ENCODE measurements at regions not wholly inside any gene's neighbourhood (a gene's known extent, or its start where the extent isn't known, plus 50 kb on each side); places are given as distances from the start of the nearest gene placed in this dataset.

DNA sequence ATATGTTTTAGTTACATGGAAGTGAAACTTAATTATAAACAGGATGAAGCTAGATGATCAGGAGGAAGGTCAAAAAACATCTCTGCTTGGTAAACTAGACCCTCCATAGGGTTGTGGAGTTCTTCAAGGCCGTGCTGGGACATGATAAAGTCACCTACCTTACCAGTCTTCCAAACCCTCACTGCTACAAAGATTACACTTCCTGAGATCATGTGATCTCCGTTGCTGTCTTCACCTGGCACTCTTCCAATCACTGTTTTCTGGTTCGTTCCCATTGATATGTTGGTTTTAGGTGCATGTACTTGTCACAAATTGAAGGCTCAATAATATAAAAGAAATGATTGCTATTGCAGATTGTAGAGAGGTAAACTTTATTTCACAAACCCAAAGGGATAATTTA, 161.5 kb upstream of the MAN1A1 start:
- Histone ChIP-seq H3K9me3 (no peaks in the 10 kb centered on the region), H3K27me3 (no peaks in the 10 kb centered on the region), H3K27ac (no peak overlapping the region), H3K4me1 (no peaks in the 10 kb centered on the region), H3K4me3 (no peak overlapping the region), H3K36me3 (no peaks in the 10 kb centered on the region)
- DNase-seq: no peak
- TF ChIP-seq POLR2A (IDR thresholded peaks at IDR 0.05): no peak
- TF ChIP-seq, protein P1, sequence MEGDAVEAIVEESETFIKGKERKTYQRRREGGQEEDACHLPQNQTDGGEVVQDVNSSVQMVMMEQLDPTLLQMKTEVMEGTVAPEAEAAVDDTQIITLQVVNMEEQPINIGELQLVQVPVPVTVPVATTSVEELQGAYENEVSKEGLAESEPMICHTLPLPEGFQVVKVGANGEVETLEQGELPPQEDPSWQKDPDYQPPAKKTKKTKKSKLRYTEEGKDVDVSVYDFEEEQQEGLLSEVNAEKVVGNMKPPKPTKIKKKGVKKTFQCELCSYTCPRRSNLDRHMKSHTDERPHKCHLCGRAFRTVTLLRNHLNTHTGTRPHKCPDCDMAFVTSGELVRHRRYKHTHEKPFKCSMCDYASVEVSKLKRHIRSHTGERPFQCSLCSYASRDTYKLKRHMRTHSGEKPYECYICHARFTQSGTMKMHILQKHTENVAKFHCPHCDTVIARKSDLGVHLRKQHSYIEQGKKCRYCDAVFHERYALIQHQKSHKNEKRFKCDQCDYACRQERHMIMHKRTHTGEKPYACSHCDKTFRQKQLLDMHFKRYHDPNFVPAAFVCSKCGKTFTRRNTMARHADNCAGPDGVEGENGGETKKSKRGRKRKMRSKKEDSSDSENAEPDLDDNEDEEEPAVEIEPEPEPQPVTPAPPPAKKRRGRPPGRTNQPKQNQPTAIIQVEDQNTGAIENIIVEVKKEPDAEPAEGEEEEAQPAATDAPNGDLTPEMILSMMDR (IDR thresholded peaks at IDR 0.05): no peak

DNA sequence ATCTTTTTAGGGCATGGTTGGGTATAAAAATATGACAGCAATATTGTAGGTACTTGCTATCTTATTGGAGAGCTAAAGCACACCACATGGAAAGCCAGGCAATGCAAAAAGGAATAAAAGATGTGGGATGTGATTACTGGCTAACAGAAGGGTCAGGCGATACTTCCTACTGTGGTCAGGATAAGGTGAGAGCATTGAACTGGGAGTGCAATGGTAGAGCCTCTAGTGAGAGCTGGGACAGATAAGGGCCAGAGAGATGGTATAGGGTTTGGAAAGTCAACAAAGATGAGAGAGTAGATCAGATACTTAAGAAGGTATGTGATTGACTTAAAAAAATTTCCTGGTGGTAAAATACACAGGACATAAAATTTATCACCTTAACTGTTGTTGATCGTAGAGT, 160.7 kb upstream of the MAN1A1 start:
- Histone ChIP-seq H3K27me3 (no peaks in the 10 kb centered on the region), H3K4me3 (no peak overlapping the region), H3K4me1 (no peaks in the 10 kb centered on the region), H3K36me3 (no peaks in the 10 kb centered on the region), H3K9me3 (no peaks in the 10 kb centered on the region), H3K27ac (no peak overlapping the region)
- TF ChIP-seq POLR2A (IDR thresholded peaks at IDR 0.05): no peak
- TF ChIP-seq, protein P1 (IDR thresholded peaks at IDR 0.05): no peak
- no peak for DNase-seq

DNA sequence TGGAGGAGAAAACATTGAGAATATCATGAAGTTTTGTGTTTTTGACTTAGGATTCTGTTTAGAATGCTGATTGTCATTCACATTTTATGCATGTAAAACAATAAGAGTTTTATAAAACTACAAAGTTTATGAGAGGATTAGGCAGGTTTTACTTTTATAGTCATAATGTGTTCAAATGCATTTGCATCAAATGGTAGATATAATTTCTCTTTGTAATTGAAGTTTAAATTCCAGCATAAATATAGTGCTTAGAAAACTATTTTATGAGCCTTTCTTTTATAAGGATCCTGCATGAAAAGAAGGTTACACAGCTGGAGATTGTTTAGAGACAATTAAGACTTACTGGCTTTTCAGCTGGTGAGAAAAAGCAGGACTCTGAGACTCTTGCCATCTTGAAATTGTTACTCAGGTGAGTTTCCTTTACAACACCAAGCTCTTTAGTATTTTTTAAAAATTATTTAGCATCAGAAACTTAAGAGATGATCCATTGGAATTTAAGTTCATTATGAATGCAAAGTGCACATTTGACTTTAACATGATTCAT, 157.1 kb upstream of the MAN1A1 start:
- no peak for DNase-seq
- Histone ChIP-seq H3K9me3 (no peaks in the 10 kb centered on the region), H3K27ac (no peak overlapping the region), H3K36me3 (no peaks in the 10 kb centered on the region), H3K27me3 (no peaks in the 10 kb centered on the region), H3K4me3 (no peak overlapping the region), H3K4me1 (no peaks in the 10 kb centered on the region)
- no peak for TF ChIP-seq POLR2A (IDR thresholded peaks at IDR 0.05)
- TF ChIP-seq, protein P1 (IDR thresholded peaks at IDR 0.05): no peak

DNA sequence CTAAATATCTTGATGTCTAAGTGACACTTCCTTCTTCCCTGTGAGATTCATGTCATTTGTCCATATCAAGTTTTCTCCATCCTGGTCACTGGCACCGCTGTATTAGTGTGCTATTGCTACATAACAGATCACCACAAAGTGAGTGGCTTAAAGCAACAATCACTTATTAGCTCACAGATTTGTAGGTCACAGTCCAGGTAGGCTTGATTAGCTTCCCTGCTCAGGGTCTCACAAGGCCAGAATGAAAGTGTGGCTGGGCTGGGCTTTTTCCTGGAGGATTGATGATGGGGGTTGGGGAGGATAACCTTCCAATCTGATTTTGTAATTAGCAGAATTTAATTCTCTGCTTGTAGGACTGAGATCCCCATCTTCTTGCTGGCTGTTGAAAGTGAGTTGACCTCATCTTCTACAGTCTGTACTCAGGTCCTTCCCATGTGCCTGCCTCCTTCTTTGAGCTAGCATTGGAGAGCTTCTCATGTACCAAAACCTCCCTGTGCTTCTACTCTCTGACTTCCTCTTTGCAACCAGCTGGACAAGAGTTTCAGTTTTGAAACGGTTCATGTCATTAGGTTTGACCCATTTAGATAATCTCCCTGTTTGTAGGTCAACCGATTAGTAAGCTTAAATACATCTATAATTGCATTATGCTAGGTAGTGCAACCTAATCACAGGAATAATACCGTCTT, 152.4 kb upstream of the MAN1A1 start:
- H3K27me3 ChIP-seq: no peaks in the 10 kb centered on the region
- TF ChIP-seq POLR2A (IDR thresholded peaks at IDR 0.05): no peak
- TF ChIP-seq, protein P1 (IDR thresholded peaks at IDR 0.05): no peak
- no peak overlapping the region for H3K4me3 ChIP-seq
- no peak overlapping the region for H3K27ac ChIP-seq
- no peaks in the 10 kb centered on the region for H3K9me3 ChIP-seq
- DNase-seq: no peak
- H3K36me3 ChIP-seq: no peaks in the 10 kb centered on the region
- H3K4me1 ChIP-seq: no peaks in the 10 kb centered on the region

DNA sequence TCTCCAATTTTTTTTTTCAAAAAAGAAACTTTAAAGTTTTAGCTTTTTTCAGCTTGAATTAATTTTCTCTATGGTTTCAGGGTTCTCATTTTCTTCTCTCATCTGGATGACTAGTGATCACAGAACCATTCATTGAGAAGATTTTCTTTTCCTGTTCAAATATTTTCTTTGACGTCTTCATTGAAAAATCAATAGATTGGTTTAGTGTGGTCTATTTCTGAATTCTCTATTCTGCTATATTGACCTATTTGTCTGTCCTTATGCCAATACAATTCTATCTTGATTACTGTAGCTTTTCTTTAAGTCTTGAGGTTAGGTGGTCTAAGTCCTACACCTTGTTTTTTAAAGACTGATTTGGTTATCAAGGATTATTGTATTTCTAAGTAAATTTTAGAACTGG, 150.2 kb upstream of the MAN1A1 start:
- no peaks in the 10 kb centered on the region for H3K9me3 ChIP-seq
- no peaks in the 10 kb centered on the region for H3K36me3 ChIP-seq
- no peaks in the 10 kb centered on the region for H3K4me1 ChIP-seq
- H3K4me3 ChIP-seq: no peak overlapping the region
- DNase-seq: no peak
- TF ChIP-seq, protein P1 (IDR thresholded peaks at IDR 0.05): no peak
- no peak for TF ChIP-seq POLR2A (IDR thresholded peaks at IDR 0.05)
- H3K27ac ChIP-seq: no peak overlapping the region
- H3K27me3 ChIP-seq: no peaks in the 10 kb centered on the region

Data from Peyer's patch (tissue), 4 donors.